ENCODE measurements at regions not wholly inside any gene's neighbourhood (a gene's known extent, or its start where the extent isn't known, plus 50 kb on each side); places are given as distances from the start of the nearest gene placed in this dataset.

GRCh38 chr10:94173594-94173993, 179.9 kb downstream of the PLCE1 start:
- CTCF ChIA-PET: no interaction called here

DNA sequence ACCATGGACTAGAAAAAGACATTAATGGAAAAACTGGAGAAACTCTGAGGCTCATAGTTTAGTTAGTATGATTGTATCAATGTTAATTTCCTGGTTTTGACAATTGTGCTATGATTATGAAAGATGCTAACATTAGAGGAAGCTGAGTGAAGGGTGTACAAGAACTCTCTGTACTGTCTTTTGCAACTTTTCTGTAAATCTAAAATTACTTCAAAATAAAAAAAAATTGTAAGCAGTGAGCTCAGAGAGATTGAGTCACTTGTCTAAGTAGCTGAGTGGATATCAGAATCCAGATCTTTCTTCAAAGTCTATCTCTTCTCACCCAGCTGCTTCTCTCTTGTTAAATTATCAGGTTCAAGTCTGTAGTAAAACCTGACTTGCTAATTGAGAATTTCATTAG, 181.1 kb downstream of the PLCE1 start:
- Mint-ChIP-seq H3K36me3 (no peaks in the 10 kb centered on the region), H3K4me3 (no peak overlapping the region), H3K27me3 (no peaks in the 10 kb centered on the region), H3K9me3 (no peaks in the 10 kb centered on the region), H3K27ac (no peak overlapping the region), H3K4me1 (no peaks in the 10 kb centered on the region)
- CTCF ChIA-PET: no interaction called here
- no peak for DNase-seq

More at GRCh38 chr10:94173594-94173993, 179.9 kb downstream of the PLCE1 start:
- H3K27ac Mint-ChIP-seq: no peak overlapping the region
- no peaks in the 10 kb centered on the region for H3K27me3 Mint-ChIP-seq
- DNase-seq: no peak
- H3K36me3 Mint-ChIP-seq: no peaks in the 10 kb centered on the region
- no peaks in the 10 kb centered on the region for H3K4me1 Mint-ChIP-seq
- no peak overlapping the region for H3K4me3 Mint-ChIP-seq
- H3K9me3 Mint-ChIP-seq: no peaks in the 10 kb centered on the region

GRCh38 chr10:94178475-94179253, 184.1 kb downstream of the NOC3L start:
- no peaks in the 10 kb centered on the region for H3K4me1 Mint-ChIP-seq
- CTCF ChIA-PET: no interaction called here
- no peaks in the 10 kb centered on the region for H3K9me3 Mint-ChIP-seq
- H3K27me3 Mint-ChIP-seq: no peaks in the 10 kb centered on the region
- no peak overlapping the region for H3K27ac Mint-ChIP-seq
- H3K4me3 Mint-ChIP-seq: no peak overlapping the region
- no peaks in the 10 kb centered on the region for H3K36me3 Mint-ChIP-seq
- no peak for DNase-seq

GRCh38 chr10:94180576-94180975, 182.2 kb downstream of the NOC3L start:
- no peaks in the 10 kb centered on the region for H3K27me3 Mint-ChIP-seq
- no peak overlapping the region for H3K27ac Mint-ChIP-seq
- no peaks in the 10 kb centered on the region for H3K36me3 Mint-ChIP-seq
- H3K9me3 Mint-ChIP-seq: no peaks in the 10 kb centered on the region
- CTCF ChIA-PET: no interaction called here
- H3K4me3 Mint-ChIP-seq: no peak overlapping the region
- no peak for DNase-seq
- no peaks in the 10 kb centered on the region for H3K4me1 Mint-ChIP-seq

DNA sequence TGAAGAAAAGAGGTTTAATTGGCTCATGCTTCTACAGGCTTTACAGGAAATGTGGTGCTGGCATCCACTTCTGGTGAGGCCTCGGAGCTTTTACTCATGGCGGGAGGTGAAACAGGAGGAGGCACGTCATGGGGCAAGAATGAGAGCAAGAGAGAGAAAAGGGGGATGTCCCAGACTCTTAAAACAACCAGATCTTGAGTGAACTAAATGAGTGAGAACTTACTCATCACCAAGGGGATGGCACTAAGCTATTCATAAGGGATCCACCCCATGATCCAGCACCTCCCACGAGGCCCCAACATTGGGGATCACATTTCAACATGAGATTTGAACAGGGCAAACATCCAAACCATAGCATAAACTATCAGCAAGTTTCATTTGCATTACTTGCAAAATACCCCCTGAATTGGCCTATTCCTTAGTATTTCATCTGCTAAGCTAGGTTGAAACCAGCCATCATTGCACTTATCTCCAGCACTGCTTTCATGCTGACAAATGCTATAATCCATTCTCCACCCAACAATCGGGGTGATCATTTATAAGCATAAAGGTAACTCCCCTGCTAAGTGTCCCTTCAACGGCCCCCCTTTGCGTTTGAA, 179.0 kb downstream of the NOC3L start:
- H3K4me1 Mint-ChIP-seq: no peaks in the 10 kb centered on the region
- H3K4me3 Mint-ChIP-seq: no peak overlapping the region
- CTCF ChIA-PET: no interaction called here
- H3K27me3 Mint-ChIP-seq: no peaks in the 10 kb centered on the region
- no peak for DNase-seq
- no peak overlapping the region for H3K27ac Mint-ChIP-seq
- no peaks in the 10 kb centered on the region for H3K36me3 Mint-ChIP-seq
- no peaks in the 10 kb centered on the region for H3K9me3 Mint-ChIP-seq

DNA sequence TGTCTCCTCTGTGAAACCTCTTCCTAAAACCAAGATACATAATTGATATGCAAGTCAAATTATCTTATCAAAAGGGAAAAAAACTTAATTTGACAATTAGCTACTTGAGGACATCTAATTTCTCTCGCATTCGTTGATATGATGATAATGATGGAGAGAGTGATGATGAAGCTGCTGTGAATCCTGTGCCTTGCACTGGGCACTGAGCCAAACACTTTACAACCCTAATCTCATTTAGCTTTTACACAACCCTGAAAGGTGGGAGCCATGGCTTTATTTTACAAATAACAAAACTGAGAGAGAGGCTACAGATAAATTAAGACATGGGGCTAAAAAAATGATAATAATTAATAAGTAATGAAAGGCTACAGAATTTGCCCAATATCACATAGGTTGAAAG, 176.0 kb downstream of the NOC3L start:
- no peak for DNase-seq
- H3K27me3 Mint-ChIP-seq: no peaks in the 10 kb centered on the region
- H3K9me3 Mint-ChIP-seq: peaks cover 3% of the 10 kb centered on the region
- H3K4me1 Mint-ChIP-seq: no peaks in the 10 kb centered on the region
- H3K4me3 Mint-ChIP-seq: no peak overlapping the region
- CTCF ChIA-PET: no interaction called here
- H3K36me3 Mint-ChIP-seq: no peaks in the 10 kb centered on the region
- H3K27ac Mint-ChIP-seq: no peak overlapping the region

DNA sequence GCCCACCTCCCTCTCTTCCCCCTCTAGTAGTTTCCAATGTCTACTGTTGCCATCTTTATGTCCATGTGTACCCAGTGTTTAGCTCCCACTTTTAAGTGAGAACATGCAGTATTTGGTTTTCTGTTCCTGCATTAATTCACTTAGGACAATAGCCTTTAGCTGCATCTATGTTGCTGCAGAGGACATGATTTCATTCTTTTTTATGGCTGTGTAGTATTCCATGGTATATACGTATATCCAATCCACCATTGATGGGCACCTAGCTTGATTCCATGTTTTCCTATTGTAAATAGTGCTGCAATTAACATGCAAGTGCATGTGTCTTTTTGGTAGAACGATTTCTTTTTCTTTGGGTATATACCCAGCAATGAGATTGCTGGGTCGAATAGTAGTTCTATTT, 170.4 kb downstream of the NOC3L start:
- H3K4me1 Mint-ChIP-seq: no peaks in the 10 kb centered on the region
- H3K36me3 Mint-ChIP-seq: no peaks in the 10 kb centered on the region
- H3K27ac Mint-ChIP-seq: no peak overlapping the region
- CTCF ChIA-PET: no interaction called here
- DNase-seq: no peak
- H3K9me3 Mint-ChIP-seq: peaks cover 3% of the 10 kb centered on the region
- no peak overlapping the region for H3K4me3 Mint-ChIP-seq
- no peaks in the 10 kb centered on the region for H3K27me3 Mint-ChIP-seq

DNA sequence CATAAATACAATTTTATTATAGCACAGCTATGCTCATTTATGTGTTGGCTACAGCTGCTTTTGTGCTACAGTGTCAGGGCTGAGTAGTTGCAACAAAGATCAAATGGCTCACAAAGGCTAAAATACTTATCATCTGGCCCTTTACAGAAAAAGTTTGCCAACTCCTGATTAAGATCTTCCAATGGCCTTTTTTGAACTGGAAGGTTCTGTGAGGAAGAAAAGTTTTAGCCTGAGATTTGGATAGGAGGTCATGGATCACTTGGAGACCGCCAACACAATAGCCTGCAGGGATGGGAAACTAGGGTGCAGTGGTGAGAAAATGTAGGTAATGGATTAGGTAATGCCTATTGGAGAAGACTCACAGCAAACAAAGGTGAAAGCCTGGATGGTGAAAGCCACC, 169.8 kb downstream of the NOC3L start:
- peaks cover 3% of the 10 kb centered on the region for H3K9me3 Mint-ChIP-seq
- DNase-seq: no peak
- no peaks in the 10 kb centered on the region for H3K4me1 Mint-ChIP-seq
- no peak overlapping the region for H3K27ac Mint-ChIP-seq
- no peaks in the 10 kb centered on the region for H3K36me3 Mint-ChIP-seq
- H3K4me3 Mint-ChIP-seq: no peak overlapping the region
- CTCF ChIA-PET: no interaction called here
- no peaks in the 10 kb centered on the region for H3K27me3 Mint-ChIP-seq

GRCh38 chr10:94193466-94193924, 169.2 kb downstream of the NOC3L start:
- Mint-ChIP-seq H3K9me3 (peaks cover 3% of the 10 kb centered on the region), H3K27me3 (no peaks in the 10 kb centered on the region), H3K4me1 (no peaks in the 10 kb centered on the region), H3K36me3 (no peaks in the 10 kb centered on the region), H3K27ac (no peak overlapping the region), H3K4me3 (no peak overlapping the region)
- no peak for DNase-seq
- CTCF ChIA-PET: no interaction called here

GRCh38 chr10:94194256-94194655, 168.5 kb downstream of the NOC3L start:
- Mint-ChIP-seq H3K4me3 (no peak overlapping the region), H3K4me1 (no peaks in the 10 kb centered on the region), H3K9me3 (peaks cover 3% of the 10 kb centered on the region), H3K27me3 (no peaks in the 10 kb centered on the region), H3K36me3 (no peaks in the 10 kb centered on the region), H3K27ac (no peak overlapping the region)
- no peak for DNase-seq
- CTCF ChIA-PET: no interaction called here

DNA sequence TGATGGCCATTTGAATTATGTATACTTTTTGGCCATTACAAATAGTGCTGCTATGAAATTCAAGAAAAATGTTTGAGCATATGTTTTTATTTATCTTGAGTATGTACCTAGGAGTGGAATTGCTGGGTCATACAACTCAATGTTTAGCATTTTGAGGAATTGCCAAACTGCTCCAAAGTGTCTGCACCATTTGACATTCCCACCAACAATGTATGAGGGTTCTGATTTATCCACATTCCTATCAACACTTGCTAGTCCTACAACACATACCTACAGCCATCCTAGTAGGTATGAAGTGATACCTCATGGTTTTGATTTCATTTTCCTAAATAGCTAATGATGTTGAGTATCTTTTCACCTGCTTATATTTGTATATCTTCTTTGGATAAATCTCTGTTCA, 165.5 kb downstream of the NOC3L start:
- no peaks in the 10 kb centered on the region for H3K36me3 Mint-ChIP-seq
- no peak overlapping the region for H3K4me3 Mint-ChIP-seq
- no peak overlapping the region for H3K27ac Mint-ChIP-seq
- H3K4me1 Mint-ChIP-seq: no peaks in the 10 kb centered on the region
- CTCF ChIA-PET: no interaction called here
- no peaks in the 10 kb centered on the region for H3K9me3 Mint-ChIP-seq
- no peaks in the 10 kb centered on the region for H3K27me3 Mint-ChIP-seq
- no peak for DNase-seq

- Mint-ChIP-seq H3K9me3 (no peaks in the 10 kb centered on the region), H3K27ac (no peak overlapping the region), H3K27me3 (no peaks in the 10 kb centered on the region), H3K4me1 (no peaks in the 10 kb centered on the region), H3K36me3 (no peaks in the 10 kb centered on the region), H3K4me3 (no peak overlapping the region)
- DNase-seq: no peak
- CTCF ChIA-PET: no interaction called here
Measured at GRCh38 chr10:94198324-94198723, 164.4 kb downstream of the NOC3L start.

GRCh38 chr10:94199565-94199964, 163.2 kb downstream of the NOC3L start:
- no peak overlapping the region for H3K27ac Mint-ChIP-seq
- H3K4me3 Mint-ChIP-seq: no peak overlapping the region
- no peaks in the 10 kb centered on the region for H3K27me3 Mint-ChIP-seq
- CTCF ChIA-PET: no interaction called here
- H3K4me1 Mint-ChIP-seq: no peaks in the 10 kb centered on the region
- DNase-seq: no peak
- no peaks in the 10 kb centered on the region for H3K9me3 Mint-ChIP-seq
- H3K36me3 Mint-ChIP-seq: no peaks in the 10 kb centered on the region

DNA sequence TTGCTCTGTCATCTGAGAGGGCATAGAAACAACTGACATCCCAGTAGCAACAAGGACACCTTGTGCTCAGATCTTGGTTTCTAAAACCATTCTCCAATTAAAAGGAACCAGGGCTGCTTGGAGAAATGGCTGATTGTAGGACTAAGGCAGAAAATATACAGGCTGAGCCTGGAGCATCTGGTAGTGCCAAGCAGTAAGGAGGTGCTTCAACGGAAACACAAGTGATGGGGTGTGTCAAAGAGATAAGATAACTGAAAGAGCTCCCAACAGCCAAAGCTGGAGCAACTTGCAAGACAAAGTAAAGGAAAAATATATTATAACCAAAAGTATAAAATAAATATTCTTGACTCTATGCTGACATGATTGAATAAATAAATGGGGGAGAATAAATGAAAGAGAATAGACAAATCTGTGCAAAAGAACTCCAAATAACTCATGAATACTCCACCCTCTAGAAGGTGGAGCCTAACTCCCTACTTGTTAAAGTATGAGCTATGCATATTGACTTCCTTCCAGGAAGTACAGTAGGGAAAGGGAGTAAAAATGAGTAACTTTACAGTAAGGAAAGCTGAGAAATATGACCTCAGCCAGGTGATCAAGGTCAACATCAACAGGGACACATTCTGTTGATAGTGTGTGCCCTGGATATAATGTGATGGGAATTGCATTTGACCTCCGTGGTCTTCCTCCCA, 162.4 kb downstream of the NOC3L start:
- Mint-ChIP-seq H3K4me3 (no peak overlapping the region), H3K4me1 (no peaks in the 10 kb centered on the region), H3K27me3 (no peaks in the 10 kb centered on the region), H3K9me3 (no peaks in the 10 kb centered on the region), H3K36me3 (no peaks in the 10 kb centered on the region), H3K27ac (no peak overlapping the region)
- DNase-seq: no peak
- CTCF ChIA-PET: no interaction called here

GRCh38 chr10:94205396-94205831, 157.3 kb downstream of the NOC3L start:
- H3K4me1 Mint-ChIP-seq: no peaks in the 10 kb centered on the region
- H3K9me3 Mint-ChIP-seq: no peaks in the 10 kb centered on the region
- DNase-seq: no peak
- CTCF ChIA-PET: no interaction called here
- no peak overlapping the region for H3K27ac Mint-ChIP-seq
- H3K4me3 Mint-ChIP-seq: no peak overlapping the region
- no peaks in the 10 kb centered on the region for H3K36me3 Mint-ChIP-seq
- peaks cover under 1% of the 10 kb centered on the region for H3K27me3 Mint-ChIP-seq
